AG09319 (cell line): ENCODE measurements at regions not wholly inside any gene's neighbourhood (a gene's known extent, or its start where the extent isn't known, plus 50 kb on each side); places are given as distances from the start of the nearest gene placed in this dataset.
A peak's percentile ranks its signal among the peaks of the same experiment; 100 is the strongest.

Experiments
- DNase-seq: peaks from one replicate; pipeline ENCODE4 v3.0.0-alpha.2; 2010; ENCODE audit warnings: low read depth; ENCODE audit errors: extremely low read depth
- TF ChIP-seq, protein P1 (sequence below): IDR thresholded peaks from 2 replicates; pipeline ENCODE4 v1.5.1; 2011; ENCODE audit warnings: low read depth, mild to moderate bottlenecking, inconsistent platforms, low read length, moderate library complexity

DNA sequence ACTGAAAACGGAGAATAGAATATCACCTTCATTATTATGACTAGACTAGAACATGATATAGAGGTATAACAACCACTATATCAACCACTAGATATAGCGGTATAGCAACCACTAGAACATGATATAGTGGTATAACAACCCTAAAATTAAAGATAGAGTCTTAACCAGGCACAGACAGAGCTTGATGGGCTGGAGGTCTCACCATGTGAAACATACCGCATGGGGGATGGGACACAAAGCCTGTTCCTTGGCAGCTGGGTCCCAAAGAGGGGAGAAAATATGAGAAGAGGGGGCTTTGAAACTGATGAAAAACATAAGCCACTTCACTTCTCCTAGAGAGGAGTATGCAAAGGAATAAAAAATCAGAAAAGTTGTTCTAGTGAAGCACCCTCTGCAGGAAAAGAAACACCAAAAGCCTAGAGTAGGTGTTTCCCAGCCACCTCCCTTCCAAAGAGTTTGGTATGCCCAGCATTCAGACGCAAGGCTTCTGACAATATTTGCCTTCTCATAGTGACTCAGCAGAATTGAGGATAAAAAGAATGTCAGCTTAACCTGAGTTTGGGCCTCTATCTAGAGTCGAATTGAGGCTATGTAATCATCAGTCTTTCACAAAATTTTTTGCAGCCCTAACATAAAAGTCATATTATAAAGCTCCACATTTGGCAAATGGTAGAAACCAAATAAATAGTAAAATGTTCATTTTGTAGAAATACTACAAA, 316.4 kb downstream of the NOVA1 start:
- peak; percentile 63 for DNase-seq
- TF ChIP-seq, protein P1, sequence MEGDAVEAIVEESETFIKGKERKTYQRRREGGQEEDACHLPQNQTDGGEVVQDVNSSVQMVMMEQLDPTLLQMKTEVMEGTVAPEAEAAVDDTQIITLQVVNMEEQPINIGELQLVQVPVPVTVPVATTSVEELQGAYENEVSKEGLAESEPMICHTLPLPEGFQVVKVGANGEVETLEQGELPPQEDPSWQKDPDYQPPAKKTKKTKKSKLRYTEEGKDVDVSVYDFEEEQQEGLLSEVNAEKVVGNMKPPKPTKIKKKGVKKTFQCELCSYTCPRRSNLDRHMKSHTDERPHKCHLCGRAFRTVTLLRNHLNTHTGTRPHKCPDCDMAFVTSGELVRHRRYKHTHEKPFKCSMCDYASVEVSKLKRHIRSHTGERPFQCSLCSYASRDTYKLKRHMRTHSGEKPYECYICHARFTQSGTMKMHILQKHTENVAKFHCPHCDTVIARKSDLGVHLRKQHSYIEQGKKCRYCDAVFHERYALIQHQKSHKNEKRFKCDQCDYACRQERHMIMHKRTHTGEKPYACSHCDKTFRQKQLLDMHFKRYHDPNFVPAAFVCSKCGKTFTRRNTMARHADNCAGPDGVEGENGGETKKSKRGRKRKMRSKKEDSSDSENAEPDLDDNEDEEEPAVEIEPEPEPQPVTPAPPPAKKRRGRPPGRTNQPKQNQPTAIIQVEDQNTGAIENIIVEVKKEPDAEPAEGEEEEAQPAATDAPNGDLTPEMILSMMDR, result no peak

DNA sequence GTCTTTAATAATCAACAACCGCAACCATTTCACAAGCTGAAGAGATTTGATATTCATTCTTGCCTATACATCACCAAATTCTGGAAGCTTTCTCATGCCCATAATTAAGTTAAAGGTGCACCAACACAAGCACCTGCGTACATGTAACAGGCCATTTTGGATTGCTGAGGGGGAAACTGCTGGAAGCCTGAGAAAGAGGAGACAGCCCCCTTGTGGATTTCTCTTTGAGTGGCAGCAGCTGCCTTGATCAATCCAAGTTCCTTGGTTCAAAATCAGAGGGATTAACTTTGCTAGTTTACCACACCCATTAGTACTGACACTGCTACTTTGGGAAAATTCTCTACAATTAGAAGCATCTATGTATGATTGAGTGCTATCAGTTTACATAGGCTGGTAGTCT, 321.1 kb downstream of the NOVA1 start:
- DNase-seq, result no peak
- TF ChIP-seq, protein P1, result no peak; the same call in 1 of the 2 replicates

DNA sequence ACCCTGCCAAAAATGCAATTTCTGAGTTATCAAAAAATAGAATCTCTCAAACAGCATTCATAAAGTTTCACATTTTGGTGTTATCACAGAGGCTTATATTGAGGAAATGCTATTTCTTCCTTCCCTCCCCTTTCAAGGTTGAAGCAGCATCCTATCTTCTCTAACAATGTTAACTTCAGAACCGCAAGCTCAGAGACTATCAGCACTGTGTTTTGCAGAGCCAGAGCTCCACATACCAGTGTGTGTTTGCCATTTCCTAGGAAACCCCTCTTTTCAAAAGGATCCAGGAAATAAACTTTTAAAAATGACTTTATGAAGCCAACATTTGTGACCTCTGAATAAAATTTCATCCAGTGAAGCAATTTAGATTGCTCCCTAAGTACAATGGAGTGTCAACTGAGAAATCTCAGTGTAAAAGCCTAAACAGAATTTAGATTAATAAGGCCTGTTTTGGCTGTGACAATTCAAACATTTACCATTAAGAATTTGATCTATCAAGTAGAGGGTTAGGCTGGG, 332.6 kb downstream of the NOVA1 start:
- TF ChIP-seq, protein P1, result no peak
- DNase-seq, result no peak

DNA sequence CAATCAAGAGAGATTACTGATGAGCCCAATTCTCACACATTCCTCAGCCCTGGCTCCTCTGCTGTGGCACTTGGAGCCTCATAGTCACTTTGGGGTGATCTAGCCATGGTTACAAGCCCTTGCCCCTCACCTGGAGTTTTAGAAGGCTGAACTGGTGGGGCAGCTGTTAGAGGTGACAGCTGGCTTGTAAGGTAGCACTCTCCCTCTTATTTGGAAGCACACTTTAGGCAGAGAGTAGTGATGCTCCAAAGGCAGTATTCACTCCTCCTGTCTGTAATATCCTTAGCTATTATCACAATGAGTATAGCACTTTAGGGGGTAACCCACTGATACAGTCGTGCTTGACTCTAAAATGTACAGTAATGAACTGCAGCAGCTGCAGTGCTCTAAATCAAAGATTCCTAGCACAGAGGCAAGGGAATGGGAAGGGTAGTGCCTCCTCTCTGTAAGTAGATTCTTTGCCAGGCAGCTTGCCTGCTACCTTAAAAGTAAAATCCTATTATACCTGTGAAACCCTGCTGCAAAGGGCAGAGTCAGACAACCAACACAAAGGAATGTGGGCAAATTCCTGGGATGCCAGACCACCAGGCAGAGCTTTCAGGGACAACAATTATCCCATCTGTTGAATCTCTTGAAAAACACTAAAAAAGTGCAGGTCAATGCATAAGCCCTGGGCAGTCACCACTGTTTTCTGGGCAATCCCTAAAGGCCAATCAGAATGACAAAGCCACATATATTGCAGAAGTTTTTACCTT, 336.3 kb downstream of the NOVA1 start:
- TF ChIP-seq, protein P1, result no peak
- no peak for DNase-seq

DNA sequence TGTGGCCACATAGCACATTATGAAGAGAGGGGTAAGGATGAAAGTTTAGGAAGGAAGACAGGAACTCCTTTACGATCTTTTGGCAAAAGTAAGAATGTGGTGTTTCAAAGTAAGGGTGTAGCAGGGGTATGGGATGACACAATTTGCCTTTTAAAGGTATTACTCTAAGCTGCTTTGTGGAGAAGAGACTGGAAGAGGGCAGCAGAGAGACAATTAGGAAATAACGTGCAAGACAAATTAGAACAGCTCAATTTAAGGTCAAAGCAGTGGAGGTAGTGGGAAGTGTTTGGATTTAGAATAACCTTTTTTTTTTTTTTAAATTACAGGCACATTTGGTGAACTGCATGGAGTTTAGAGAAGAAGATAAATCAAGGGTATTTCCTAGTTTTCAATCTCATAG, 342.6 kb downstream of the NOVA1 start:
- no peak for DNase-seq
- TF ChIP-seq, protein P1, result peak; percentile 44

DNA sequence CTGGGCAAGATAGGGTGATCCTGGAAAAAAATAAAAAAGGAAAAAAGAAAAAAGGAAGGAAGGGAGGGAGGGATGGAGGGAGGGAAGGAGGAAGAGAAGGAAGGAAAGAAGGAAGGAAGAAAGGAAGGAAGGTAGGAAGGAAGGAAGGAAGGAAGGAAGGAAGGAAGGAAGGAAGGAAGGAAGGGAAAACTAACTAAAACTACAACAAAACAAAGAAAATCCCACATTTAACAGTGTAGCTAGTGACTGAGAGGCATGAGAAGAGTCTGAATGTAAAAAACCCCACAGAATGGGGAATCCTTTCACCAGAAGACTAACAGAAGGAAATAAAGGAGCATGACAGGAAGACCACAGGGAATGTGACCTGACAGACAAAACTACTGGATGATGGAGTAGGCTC, 345.7 kb downstream of the NOVA1 start:
- no peak for DNase-seq
- TF ChIP-seq, protein P1, result no peak

DNA sequence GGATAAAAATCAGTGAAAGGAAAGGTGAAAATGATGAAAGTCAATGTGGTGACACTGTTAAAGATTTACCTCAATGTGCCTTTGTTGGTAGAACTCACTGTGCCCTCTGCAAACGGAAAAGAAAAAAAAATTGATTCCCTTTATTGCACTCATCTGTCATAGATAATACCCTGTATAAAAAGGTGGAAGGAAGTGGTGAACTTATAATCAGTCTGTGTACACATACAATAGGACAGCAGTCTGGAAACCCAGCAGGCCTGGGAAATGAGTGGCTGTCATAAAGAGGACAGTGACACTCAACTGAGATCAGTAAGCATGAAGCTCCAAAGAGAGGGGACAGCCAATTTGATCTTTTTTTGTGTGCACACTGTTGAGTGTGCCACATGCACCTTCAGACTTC, 364.7 kb downstream of the NOVA1 start:
- DNase-seq, result no peak
- TF ChIP-seq, protein P1, result no peak
